ENCODE measurements at regions not wholly inside any gene's neighbourhood (a gene's known extent, or its start where the extent isn't known, plus 50 kb on each side); places are given as distances from the start of the nearest gene placed in this dataset.

- Histone ChIP-seq H3K27me3 (peaks cover 55% of the 10 kb centered on the region), H3K27ac (no peak overlapping the region), H3K9me3 (peaks cover 0 to 2% (median 0%) of the 10 kb centered on the region in 3 donors), H3K4me3 (no peak overlapping the region), H3K36me3 (no peaks in the 10 kb centered on the region), H3K4me1 (no peaks in the 10 kb centered on the region)
- TF ChIP-seq, protein P1, sequence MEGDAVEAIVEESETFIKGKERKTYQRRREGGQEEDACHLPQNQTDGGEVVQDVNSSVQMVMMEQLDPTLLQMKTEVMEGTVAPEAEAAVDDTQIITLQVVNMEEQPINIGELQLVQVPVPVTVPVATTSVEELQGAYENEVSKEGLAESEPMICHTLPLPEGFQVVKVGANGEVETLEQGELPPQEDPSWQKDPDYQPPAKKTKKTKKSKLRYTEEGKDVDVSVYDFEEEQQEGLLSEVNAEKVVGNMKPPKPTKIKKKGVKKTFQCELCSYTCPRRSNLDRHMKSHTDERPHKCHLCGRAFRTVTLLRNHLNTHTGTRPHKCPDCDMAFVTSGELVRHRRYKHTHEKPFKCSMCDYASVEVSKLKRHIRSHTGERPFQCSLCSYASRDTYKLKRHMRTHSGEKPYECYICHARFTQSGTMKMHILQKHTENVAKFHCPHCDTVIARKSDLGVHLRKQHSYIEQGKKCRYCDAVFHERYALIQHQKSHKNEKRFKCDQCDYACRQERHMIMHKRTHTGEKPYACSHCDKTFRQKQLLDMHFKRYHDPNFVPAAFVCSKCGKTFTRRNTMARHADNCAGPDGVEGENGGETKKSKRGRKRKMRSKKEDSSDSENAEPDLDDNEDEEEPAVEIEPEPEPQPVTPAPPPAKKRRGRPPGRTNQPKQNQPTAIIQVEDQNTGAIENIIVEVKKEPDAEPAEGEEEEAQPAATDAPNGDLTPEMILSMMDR (IDR thresholded peaks at IDR 0.05), result no peak
- TF ChIP-seq EP300 (IDR thresholded peaks at IDR 0.05) (no peak), POLR2AphosphoS5 (IDR thresholded peaks at IDR 0.05) (no peak), POLR2A (IDR thresholded peaks at IDR 0.05) (no peak)
- no peak for ATAC-seq
- WGBS, 2 donors (ENCODE audit: low coverage in 1 of 2), result 53 to 58% methylated on average over 8 to 11 of the region's 11 CpGs
Observed at GRCh38 chr17:15086776-15087295, 178.3 kb downstream of the PMP22 start.

DNA sequence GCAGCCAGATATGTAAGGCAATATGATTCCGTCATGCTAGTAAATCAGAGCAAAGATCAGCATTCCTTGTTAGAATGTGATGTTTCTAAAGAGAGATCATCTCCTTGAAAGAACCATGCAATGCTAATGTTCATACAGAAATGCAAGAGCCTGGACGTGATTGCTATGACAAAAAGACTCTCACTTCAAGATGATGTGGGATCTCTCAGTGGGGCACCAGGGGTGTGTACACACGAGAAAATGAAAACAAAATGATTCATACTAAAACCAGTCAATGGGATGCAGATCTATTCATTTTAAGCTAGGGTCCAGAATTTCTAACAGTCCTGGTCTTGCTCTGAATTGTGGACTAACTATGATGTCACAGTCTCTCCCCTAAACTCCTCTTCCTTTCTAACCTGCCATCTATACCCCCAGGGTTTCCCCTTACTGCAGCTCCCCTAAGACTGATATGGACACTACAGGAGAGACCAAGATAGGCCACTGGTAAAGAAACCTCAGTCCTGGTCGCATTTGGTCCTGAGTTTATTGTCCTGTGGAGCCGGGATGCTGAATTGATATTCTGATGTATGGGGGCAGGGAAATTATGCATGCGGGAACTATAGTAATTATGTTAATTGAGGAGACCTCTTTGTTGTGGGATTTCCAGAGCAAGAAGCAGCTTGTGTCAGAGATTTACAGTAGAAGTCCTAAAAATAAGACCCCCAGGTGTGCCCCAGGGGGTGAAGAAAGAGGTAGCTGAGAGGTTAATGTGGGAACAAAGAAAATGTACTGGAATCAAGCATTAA, 179.0 kb downstream of the PMP22 start:
- no peak overlapping the region for H3K27ac ChIP-seq
- peaks cover 51% of the 10 kb centered on the region for H3K27me3 ChIP-seq
- no peak for ATAC-seq
- 59 to 62% methylated on average over 5 to 6 of the region's 6 CpGs for WGBS, 2 donors (ENCODE audit: low coverage in 1 of 2)
- TF ChIP-seq POLR2A (IDR thresholded peaks at IDR 0.05) (no peak), EP300 (IDR thresholded peaks at IDR 0.05) (no peak), POLR2AphosphoS5 (IDR thresholded peaks at IDR 0.05) (no peak)
- TF ChIP-seq, protein P1 (IDR thresholded peaks at IDR 0.05), result no peak
- no peaks in the 10 kb centered on the region for H3K9me3 ChIP-seq
- no peaks in the 10 kb centered on the region for H3K4me1 ChIP-seq
- no peaks in the 10 kb centered on the region for H3K36me3 ChIP-seq
- no peak overlapping the region for H3K4me3 ChIP-seq

GRCh38 chr17:15083225-15083624, 181.9 kb downstream of the PMP22 start:
- Histone ChIP-seq H3K27me3 (peaks cover 53% of the 10 kb centered on the region), H3K27ac (no peak overlapping the region), H3K4me1 (no peaks in the 10 kb centered on the region), H3K9me3 (no peaks in the 10 kb centered on the region), H3K4me3 (no peak overlapping the region), H3K36me3 (no peaks in the 10 kb centered on the region)
- WGBS, 2 donors (ENCODE audit: low coverage in 1 of 2), result 54 to 71% methylated on average over 3 to 5 of the region's 5 CpGs
- no peak for ATAC-seq
- TF ChIP-seq, protein P1 (IDR thresholded peaks at IDR 0.05), result no peak
- no peak for TF ChIP-seq POLR2AphosphoS5 (IDR thresholded peaks at IDR 0.05)
- no peak for TF ChIP-seq POLR2A (IDR thresholded peaks at IDR 0.05)
- TF ChIP-seq EP300 (IDR thresholded peaks at IDR 0.05), result no peak

- TF ChIP-seq POLR2AphosphoS5 (IDR thresholded peaks at IDR 0.05), result no peak
- TF ChIP-seq, protein P1 (IDR thresholded peaks at IDR 0.05), result no peak
- no peak for TF ChIP-seq EP300 (IDR thresholded peaks at IDR 0.05)
- TF ChIP-seq POLR2A (IDR thresholded peaks at IDR 0.05), result no peak
- 60 to 83% methylated on average over 1 to 3 of the region's 3 CpGs for WGBS, 2 donors (ENCODE audit: low coverage in 1 of 2)
- Histone ChIP-seq H3K4me1 (no peaks in the 10 kb centered on the region), H3K9me3 (no peaks in the 10 kb centered on the region), H3K27ac (no peak overlapping the region), H3K27me3 (peaks cover 42% of the 10 kb centered on the region), H3K36me3 (no peaks in the 10 kb centered on the region), H3K4me3 (no peak overlapping the region)
- no peak for ATAC-seq
Observed at GRCh38 chr17:15081008-15081407, 184.1 kb downstream of the PMP22 start.

DNA sequence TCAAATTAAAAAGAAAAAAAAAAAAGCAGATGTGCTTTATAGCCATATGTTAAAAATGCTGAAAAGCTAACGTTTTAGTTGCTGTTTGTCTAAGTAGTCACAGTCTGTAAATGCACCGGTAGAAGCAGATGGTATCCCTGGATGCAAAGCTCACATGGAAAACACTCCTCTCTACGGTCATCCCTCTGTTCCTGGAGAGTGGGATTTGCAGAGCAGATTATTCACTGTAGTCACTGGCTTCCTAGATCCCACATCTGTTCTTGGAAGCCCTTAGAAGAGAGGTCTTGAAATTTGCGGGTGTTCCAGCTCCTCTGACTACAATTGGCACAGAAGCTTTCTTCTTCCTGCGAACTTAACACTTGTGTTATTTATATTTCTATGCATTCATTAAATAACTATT, 186.6 kb downstream of the PMP22 start:
- no peak for ATAC-seq
- TF ChIP-seq POLR2A (IDR thresholded peaks at IDR 0.05) (no peak), EP300 (IDR thresholded peaks at IDR 0.05) (no peak), POLR2AphosphoS5 (IDR thresholded peaks at IDR 0.05) (no peak)
- TF ChIP-seq, protein P1 (IDR thresholded peaks at IDR 0.05), result no peak
- WGBS, 2 donors (ENCODE audit: low coverage in 1 of 2), result 48 to 49% methylated on average over 4 to 5 of the region's 5 CpGs

More for the DNA sequence above, 186.6 kb downstream of the PMP22 start:
- H3K4me1 ChIP-seq, result no peaks in the 10 kb centered on the region
- H3K27me3 ChIP-seq, result peaks cover 28% of the 10 kb centered on the region
- no peaks in the 10 kb centered on the region for H3K36me3 ChIP-seq
- H3K4me3 ChIP-seq, result no peak overlapping the region
- no peaks in the 10 kb centered on the region for H3K9me3 ChIP-seq
- H3K27ac ChIP-seq, result no peak overlapping the region
